CD4-positive, CD25-positive, alpha-beta regulatory T cell (primary cell): ENCODE measurements at regions not wholly inside any gene's neighbourhood (a gene's known extent, or its start where the extent isn't known, plus 50 kb on each side); places are given as distances from the start of the nearest gene placed in this dataset.

ENCODE experiments used
- ATAC-seq, 2 donors: fragments of 150-1000 bp; cut with Tn5 transposase; one replicate each; pipeline ENCODE4 v1.10.0; 2021; ENCODE audit warnings: low read depth in 2 of 2, moderate number of reproducible peaks in 2 of 2, moderate library complexity in 1 of 2
- DNase-seq, 3 donors: peaks; one replicate each; pipeline versions ENCODE4 v3.0.0 to v3.0.0-alpha.2; 2012 to 2022; ENCODE audit warnings: mixed read lengths in 1 of 3
- H3K27ac ChIP-seq: one replicate; pipeline ENCODE4 v1.7.0; 2013; ENCODE audit warnings: mild to moderate bottlenecking, low read length; ENCODE audit not compliant: insufficient read depth, poor library complexity, severe bottlenecking
- H3K27me3 ChIP-seq: one replicate; pipeline ENCODE4 v1.7.0; 2013; ENCODE audit warnings: low read length; ENCODE audit not compliant: control insufficient read depth, insufficient read depth
- H3K36me3 ChIP-seq: one replicate; pipeline ENCODE4 v1.7.0; 2013; ENCODE audit warnings: mild to moderate bottlenecking, low read length, moderate library complexity; ENCODE audit not compliant: control insufficient read depth, insufficient read depth
- H3K4me1 ChIP-seq: 2 replicates; pipeline ENCODE4 v1.7.0; 2013; ENCODE audit warnings: mild to moderate bottlenecking, low read length; ENCODE audit not compliant: insufficient read depth, control insufficient read depth, poor library complexity, severe bottlenecking
- H3K4me3 ChIP-seq: one replicate; pipeline ENCODE4 v1.7.0; 2013; ENCODE audit warnings: low read depth, mild to moderate bottlenecking, low read length, moderate library complexity
- H3K9me3 ChIP-seq, 2 experiments: 1 replicate in 1 of 2; 2 replicates in 1 of 2; pipeline ENCODE4 v1.7.0; 2013; ENCODE audit warnings: low read length in 2 of 2, mild to moderate bottlenecking in 1 of 2, moderate library complexity in 1 of 2; ENCODE audit not compliant: control insufficient read depth in 2 of 2
- H3K27ac Mint-ChIP-seq, 3 donors: one replicate each; pipeline ENCODE4 v1.8.0; 2020 to 2022; ENCODE audit warnings: mild to moderate bottlenecking in 3 of 3, mixed read lengths in 3 of 3, moderate library complexity in 2 of 3
- H3K27me3 Mint-ChIP-seq: one replicate; pipeline ENCODE4 v1.8.0; 2022; ENCODE audit warnings: mild to moderate bottlenecking, mixed read lengths
- H3K36me3 Mint-ChIP-seq: one replicate; pipeline ENCODE4 v1.8.0; 2020; ENCODE audit warnings: mixed read lengths
- H3K4me1 Mint-ChIP-seq, 4 donors: one replicate each; pipeline ENCODE4 v1.8.0; 2020 to 2022; ENCODE audit warnings: mixed read lengths in 4 of 4, mild to moderate bottlenecking in 1 of 4
- H3K4me3 Mint-ChIP-seq, 4 donors: one replicate each; pipeline ENCODE4 v1.8.0; 2020 to 2022; ENCODE audit warnings: mild to moderate bottlenecking in 4 of 4, mixed read lengths in 4 of 4, moderate library complexity in 3 of 4
- H3K9me3 Mint-ChIP-seq, 7 donors: one replicate each; pipeline ENCODE4 v1.8.0; 2020 to 2022; ENCODE audit warnings: mixed read lengths in 7 of 7, mild to moderate bottlenecking in 3 of 7, moderate library complexity in 2 of 7

GRCh38 chr7:53699215-53699837, 663.9 kb downstream of the POM121L12 start:
- H3K27ac Mint-ChIP-seq: no peak overlapping the region
- H3K36me3 ChIP-seq: no peaks in the 10 kb centered on the region

GRCh38 chr7:53719122-53719521, 683.7 kb downstream of the POM121L12 start:
- peaks cover 0 to 14% (median 10%) of the 10 kb centered on the region in 7 donors for H3K9me3 Mint-ChIP-seq
- DNase-seq (no peak), ATAC-seq (no peak)
- H3K36me3 Mint-ChIP-seq: no peaks in the 10 kb centered on the region
- Histone ChIP-seq H3K27me3 (no peaks in the 10 kb centered on the region), H3K4me1 (no peaks in the 10 kb centered on the region), H3K36me3 (no peaks in the 10 kb centered on the region), H3K4me3 (no peak overlapping the region), H3K27ac (no peak overlapping the region), H3K9me3 (peaks cover 4 to 6% of the 10 kb centered on the region in 2 experiments)
- H3K27ac Mint-ChIP-seq: no peak overlapping the region
- H3K4me3 Mint-ChIP-seq: no peak overlapping the region
- no peaks in the 10 kb centered on the region for H3K27me3 Mint-ChIP-seq
- peaks cover 0 to 5% (median 0%) of the 10 kb centered on the region in 4 donors for H3K4me1 Mint-ChIP-seq

More at GRCh38 chr7:53699215-53699837, 663.9 kb downstream of the POM121L12 start:
- Mint-ChIP-seq H3K9me3 (peaks cover 1 to 18% (median 5%) of the 10 kb centered on the region in 7 donors), H3K4me3 (no peak overlapping the region), H3K4me1 (no peaks in the 10 kb centered on the region), H3K27me3 (no peaks in the 10 kb centered on the region), H3K36me3 (no peaks in the 10 kb centered on the region)
- Histone ChIP-seq H3K4me1 (no peaks in the 10 kb centered on the region), H3K4me3 (no peak overlapping the region), H3K9me3 (peaks cover 4 to 5% of the 10 kb centered on the region in 2 experiments), H3K27ac (no peak overlapping the region), H3K27me3 (no peaks in the 10 kb centered on the region)
- ATAC-seq (no peak), DNase-seq (no peak)

GRCh38 chr7:53740971-53741370, 705.5 kb downstream of the POM121L12 start:
- Histone ChIP-seq H3K36me3 (no peaks in the 10 kb centered on the region), H3K4me3 (no peak overlapping the region), H3K4me1 (no peaks in the 10 kb centered on the region), H3K9me3 (peaks cover 2 to 38% of the 10 kb centered on the region in 2 experiments), H3K27ac (no peak overlapping the region), H3K27me3 (no peaks in the 10 kb centered on the region)
- H3K9me3 Mint-ChIP-seq: peaks cover 4 to 34% (median 14%) of the 10 kb centered on the region in 7 donors
- no peak for ATAC-seq
- H3K27ac Mint-ChIP-seq: no peak overlapping the region
- H3K36me3 Mint-ChIP-seq: no peaks in the 10 kb centered on the region
- H3K4me3 Mint-ChIP-seq: no peak overlapping the region
- no peak for DNase-seq
- no peaks in the 10 kb centered on the region for H3K27me3 Mint-ChIP-seq
- H3K4me1 Mint-ChIP-seq: no peaks in the 10 kb centered on the region

- Histone ChIP-seq H3K27me3 (no peaks in the 10 kb centered on the region), H3K4me1 (no peaks in the 10 kb centered on the region), H3K9me3 (peaks cover 2 to 29% of the 10 kb centered on the region in 2 experiments), H3K4me3 (no peak overlapping the region), H3K36me3 (no peaks in the 10 kb centered on the region), H3K27ac (no peak overlapping the region)
- no peak for ATAC-seq
- no peak overlapping the region for H3K4me3 Mint-ChIP-seq
- DNase-seq: no peak
- H3K9me3 Mint-ChIP-seq: peaks cover 4 to 36% (median 14%) of the 10 kb centered on the region in 7 donors
- H3K36me3 Mint-ChIP-seq: no peaks in the 10 kb centered on the region
- no peak overlapping the region for H3K27ac Mint-ChIP-seq
- H3K27me3 Mint-ChIP-seq: no peaks in the 10 kb centered on the region
- H3K4me1 Mint-ChIP-seq: no peaks in the 10 kb centered on the region
Observed at GRCh38 chr7:53743697-53744402, 708.4 kb downstream of the POM121L12 start.

GRCh38 chr7:53744403-53744760, 708.9 kb downstream of the POM121L12 start:
- no peaks in the 10 kb centered on the region for H3K36me3 ChIP-seq
- H3K27ac ChIP-seq: no peak overlapping the region
- Mint-ChIP-seq H3K27me3 (no peaks in the 10 kb centered on the region), H3K27ac (no peak overlapping the region), H3K36me3 (no peaks in the 10 kb centered on the region), H3K4me1 (no peaks in the 10 kb centered on the region), H3K4me3 (no peak overlapping the region), H3K9me3 (peaks cover 4 to 32% (median 14%) of the 10 kb centered on the region in 7 donors)
- H3K27me3 ChIP-seq: no peaks in the 10 kb centered on the region
- ATAC-seq (no peak), DNase-seq (no peak)
- no peaks in the 10 kb centered on the region for H3K4me1 ChIP-seq
- no peak overlapping the region for H3K4me3 ChIP-seq
- H3K9me3 ChIP-seq: peaks cover 0 to 24% of the 10 kb centered on the region in 2 experiments

GRCh38 chr7:53756946-53757345, 721.5 kb downstream of the POM121L12 start:
- H3K4me1 Mint-ChIP-seq: no peaks in the 10 kb centered on the region
- Histone ChIP-seq H3K4me3 (no peak overlapping the region), H3K36me3 (no peaks in the 10 kb centered on the region), H3K4me1 (no peaks in the 10 kb centered on the region), H3K9me3 (peaks cover 0 to 9% of the 10 kb centered on the region in 2 experiments), H3K27me3 (no peaks in the 10 kb centered on the region), H3K27ac (no peak overlapping the region)
- ATAC-seq: no peak
- DNase-seq: no peak
- no peaks in the 10 kb centered on the region for H3K36me3 Mint-ChIP-seq
- H3K9me3 Mint-ChIP-seq: peaks cover 0 to 30% (median 5%) of the 10 kb centered on the region in 7 donors
- H3K27ac Mint-ChIP-seq: no peak overlapping the region
- no peak overlapping the region for H3K4me3 Mint-ChIP-seq
- H3K27me3 Mint-ChIP-seq: no peaks in the 10 kb centered on the region

- Mint-ChIP-seq H3K27me3 (no peaks in the 10 kb centered on the region), H3K36me3 (peaks cover 4% of the 10 kb centered on the region), H3K9me3 (peaks cover 6 to 56% (median 14%) of the 10 kb centered on the region in 7 donors), H3K27ac (no peak overlapping the region), H3K4me1 (no peaks in the 10 kb centered on the region), H3K4me3 (no peak overlapping the region)
- no peaks in the 10 kb centered on the region for H3K4me1 ChIP-seq
- H3K27ac ChIP-seq: no peak overlapping the region
- H3K9me3 ChIP-seq: peaks cover 0 to 21% of the 10 kb centered on the region in 2 experiments
- ATAC-seq: no peak
- H3K27me3 ChIP-seq: no peaks in the 10 kb centered on the region
- H3K4me3 ChIP-seq: no peak overlapping the region
- H3K36me3 ChIP-seq: no peaks in the 10 kb centered on the region
- no peak for DNase-seq
Observed at GRCh38 chr7:53768186-53768585, 732.8 kb downstream of the POM121L12 start.

- no peak overlapping the region for H3K27ac ChIP-seq
- Mint-ChIP-seq H3K4me3 (no peak overlapping the region), H3K27ac (no peak overlapping the region), H3K27me3 (no peaks in the 10 kb centered on the region), H3K4me1 (no peaks in the 10 kb centered on the region), H3K36me3 (no peaks in the 10 kb centered on the region), H3K9me3 (peaks cover 4 to 33% (median 9%) of the 10 kb centered on the region in 7 donors)
- no peak for ATAC-seq
- no peak overlapping the region for H3K4me3 ChIP-seq
- peaks cover 0 to 31% of the 10 kb centered on the region in 2 experiments for H3K9me3 ChIP-seq
- DNase-seq: no peak
- H3K4me1 ChIP-seq: no peaks in the 10 kb centered on the region
- no peaks in the 10 kb centered on the region for H3K36me3 ChIP-seq
- no peaks in the 10 kb centered on the region for H3K27me3 ChIP-seq
Observed at GRCh38 chr7:53771701-53772100, 736.3 kb downstream of the POM121L12 start.
